ENCODE measurements at regions not wholly inside any gene's neighbourhood (a gene's known extent, or its start where the extent isn't known, plus 50 kb on each side); places are given as distances from the start of the nearest gene placed in this dataset.

- POLR2A ChIA-PET = no interaction called here
- H3K27ac ChIP-seq (ENCODE audit: insufficient read depth, low read depth, low read length) = no peak overlapping the region
- TF ChIP-seq MAX (IDR thresholded peaks at IDR 0.05; ENCODE audit: insufficient read depth, insufficient read length) = no peak
- TF ChIP-seq EZH2 (IDR thresholded peaks at IDR 0.05; ENCODE audit: borderline replicate concordance, low read depth, low read length, severe bottlenecking) = no peak
- no peak for TF ChIP-seq MYC (IDR thresholded peaks at IDR 0.05; ENCODE audit: low read depth, low read length)
- TF ChIP-seq, protein P1, sequence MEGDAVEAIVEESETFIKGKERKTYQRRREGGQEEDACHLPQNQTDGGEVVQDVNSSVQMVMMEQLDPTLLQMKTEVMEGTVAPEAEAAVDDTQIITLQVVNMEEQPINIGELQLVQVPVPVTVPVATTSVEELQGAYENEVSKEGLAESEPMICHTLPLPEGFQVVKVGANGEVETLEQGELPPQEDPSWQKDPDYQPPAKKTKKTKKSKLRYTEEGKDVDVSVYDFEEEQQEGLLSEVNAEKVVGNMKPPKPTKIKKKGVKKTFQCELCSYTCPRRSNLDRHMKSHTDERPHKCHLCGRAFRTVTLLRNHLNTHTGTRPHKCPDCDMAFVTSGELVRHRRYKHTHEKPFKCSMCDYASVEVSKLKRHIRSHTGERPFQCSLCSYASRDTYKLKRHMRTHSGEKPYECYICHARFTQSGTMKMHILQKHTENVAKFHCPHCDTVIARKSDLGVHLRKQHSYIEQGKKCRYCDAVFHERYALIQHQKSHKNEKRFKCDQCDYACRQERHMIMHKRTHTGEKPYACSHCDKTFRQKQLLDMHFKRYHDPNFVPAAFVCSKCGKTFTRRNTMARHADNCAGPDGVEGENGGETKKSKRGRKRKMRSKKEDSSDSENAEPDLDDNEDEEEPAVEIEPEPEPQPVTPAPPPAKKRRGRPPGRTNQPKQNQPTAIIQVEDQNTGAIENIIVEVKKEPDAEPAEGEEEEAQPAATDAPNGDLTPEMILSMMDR (IDR thresholded peaks at IDR 0.05; ENCODE audit: extremely low read depth in 1 of 2, insufficient read depth in 1 of 2, low read depth in 1 of 2, low read length in 2 of 2) = no peak
- no peak for TF ChIP-seq FOS (IDR thresholded peaks at IDR 0.05; ENCODE audit: borderline replicate concordance, insufficient read depth, low read length)
- TF ChIP-seq JUN (IDR thresholded peaks at IDR 0.05; ENCODE audit: borderline replicate concordance, insufficient read depth, insufficient read length, low read depth) = no peak
- TF ChIP-seq POLR2A (IDR thresholded peaks at IDR 0.05; ENCODE audit: low read depth, low read length) = no peak
- TF ChIP-seq POLR2AphosphoS5 (IDR thresholded peaks at IDR 0.05; ENCODE audit: insufficient read depth, low read depth, low read length) = no peak
- TF ChIP-seq GATA2 (IDR thresholded peaks at IDR 0.05; ENCODE audit: insufficient read depth, insufficient read length, low read depth, low read length) = no peak
- no peak overlapping the region for H3K9ac ChIP-seq (replicated peaks; ENCODE audit: extremely low read depth, insufficient read depth, low read length)
- H3K27me3 ChIP-seq (ENCODE audit: control insufficient read depth in 2 of 2, insufficient read depth in 2 of 2, low read length in 2 of 2) = peaks cover 12 to 19% of the 10 kb centered on the region in 2 experiments
- BruUV-seq (replicated peaks) = no TSS peak
- H3K9me3 ChIP-seq (replicated peaks; ENCODE audit: control insufficient read depth, insufficient read depth, low read length) = no peaks in the 10 kb centered on the region
- intact Hi-C loops (cut with micrococcal nuclease) = no loop called here
- no peak overlapping the region for H2AFZ ChIP-seq (ENCODE audit: low read depth, low read length)
- no peaks in the 10 kb centered on the region for H3K36me3 ChIP-seq (ENCODE audit: control insufficient read depth in 2 of 2, extremely low read depth in 1 of 2, insufficient read depth in 2 of 2, low read length in 2 of 2)
- H3K4me1 ChIP-seq (ENCODE audit: control insufficient read depth, extremely low read depth, insufficient read depth, low read length) = no peaks in the 10 kb centered on the region
- CTCF ChIA-PET = interaction anchor here (2.9 to 3.8 kb wide), 2 partner anchors 14 to 174 kb away, joined by 8 to 21 read pairs; no protein-coding TSS in a partner anchor
- no peak overlapping the region for H3K4me3 ChIP-seq (replicated peaks in 1 of 3; ENCODE audit: insufficient read depth in 1 of 3, low read depth in 1 of 3, low read length in 3 of 3)
- no peaks in the 10 kb centered on the region for H3K9me1 ChIP-seq (replicated peaks; ENCODE audit: control insufficient read depth, extremely low read depth, insufficient read depth, low read length)
- no peak for FAIRE-seq
- H3K79me2 ChIP-seq (ENCODE audit: control insufficient read depth, insufficient read depth, low read length) = no peaks in the 10 kb centered on the region
- dilution Hi-C loops (cut with MboI; ENCODE audit: extremely low pct_ligation_motif_present, low sequenced_read_pairs) = loop anchor here (25.0 kb wide), 1 partner anchor 173 kb away; no protein-coding TSS in a partner anchor
- H3K4me2 ChIP-seq (ENCODE audit: insufficient read depth, low read length) = no peak overlapping the region
- H4K20me1 ChIP-seq (replicated peaks; ENCODE audit: control insufficient read depth, extremely low read depth, insufficient read depth, low read length) = no peaks in the 10 kb centered on the region
- DNase-seq (ENCODE audit: low read depth, low spot score) = no peak
These were observed 210.0 kb downstream of the B3GLCT start for GRCh38 chr13:31409678-31410356.

All from endothelial cell of umbilical vein (primary cell).